ENCODE measurements at regions not wholly inside any gene's neighbourhood (a gene's known extent, or its start where the extent isn't known, plus 50 kb on each side); places are given as distances from the start of the nearest gene placed in this dataset.

DNA sequence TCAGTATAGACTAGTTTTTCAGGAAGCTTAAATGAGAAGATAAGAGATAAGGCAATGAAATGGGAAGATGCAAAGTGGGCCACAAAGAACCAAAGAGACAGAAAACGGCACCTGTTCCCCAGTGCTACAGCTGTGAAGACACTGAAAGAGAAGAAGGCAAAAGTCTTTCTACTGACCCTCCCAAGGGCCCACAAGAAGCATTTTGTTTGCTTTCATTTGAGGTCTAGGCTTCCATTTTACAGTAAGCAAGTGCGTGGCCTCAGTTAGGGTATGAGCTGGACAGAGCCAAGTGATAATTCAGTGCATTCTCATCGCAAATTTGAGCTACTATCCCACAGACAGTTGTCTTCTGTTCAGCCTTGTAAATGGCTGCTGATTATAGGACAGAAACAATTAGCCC, 53.4 kb upstream of the STK17B start:
- DNase-seq (ENCODE audit: low read depth in 3 of 3, low spot score in 2 of 3), result no peak

DNA sequence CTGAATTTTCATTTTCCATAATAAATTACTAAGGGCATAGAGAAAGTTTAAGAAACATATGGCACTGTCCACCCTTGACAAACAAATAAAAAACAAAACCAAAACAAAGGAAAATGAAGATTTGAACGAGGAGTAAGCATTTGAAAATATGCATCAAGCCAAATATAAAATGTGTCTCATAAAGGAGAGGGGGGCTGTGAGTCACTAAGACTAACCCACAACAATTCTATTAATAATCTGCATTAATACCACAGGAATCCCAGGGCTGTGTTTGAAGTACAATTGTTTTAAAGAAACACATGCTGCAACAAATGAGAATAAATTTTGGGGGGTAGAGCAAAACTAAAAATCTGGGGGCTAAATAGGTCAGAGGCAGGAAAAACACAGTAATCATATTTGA, 53.8 kb upstream of the STK17B start:
- DNase-seq (ENCODE audit: low read depth in 3 of 3, low spot score in 2 of 3), result no peak

DNA sequence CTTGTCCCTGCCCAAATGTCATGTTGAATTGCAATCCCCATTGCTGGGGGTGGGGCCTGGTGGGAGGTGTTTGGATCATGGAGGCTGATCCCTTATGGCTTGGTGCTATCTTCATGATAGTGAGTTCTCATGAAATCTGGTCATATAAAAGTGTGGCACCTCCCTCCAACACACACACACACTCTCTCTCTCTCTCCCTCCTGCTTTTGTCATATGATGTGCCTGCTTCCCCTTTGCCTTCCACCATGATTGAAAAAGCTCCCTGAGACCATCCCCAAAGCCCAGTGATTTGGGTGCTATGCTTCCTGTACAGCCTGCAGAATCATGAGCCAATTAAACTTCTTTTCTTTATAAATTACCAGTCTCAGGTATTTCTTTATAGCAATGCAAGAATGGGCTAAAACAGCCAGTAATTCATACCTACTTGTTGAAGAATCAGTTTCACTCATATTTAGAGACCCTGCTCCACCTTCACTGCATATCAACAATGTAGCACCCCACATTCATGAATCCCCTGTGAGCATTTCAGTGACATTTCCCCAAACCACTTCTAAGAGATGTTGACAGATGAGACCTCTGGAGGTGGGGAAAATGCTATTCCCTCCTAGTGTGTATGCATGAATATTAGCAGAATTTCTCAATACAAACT, 54.8 kb upstream of the STK17B start:
- DNase-seq (ENCODE audit: low read depth in 3 of 3, low spot score in 2 of 3), result no peak

DNA sequence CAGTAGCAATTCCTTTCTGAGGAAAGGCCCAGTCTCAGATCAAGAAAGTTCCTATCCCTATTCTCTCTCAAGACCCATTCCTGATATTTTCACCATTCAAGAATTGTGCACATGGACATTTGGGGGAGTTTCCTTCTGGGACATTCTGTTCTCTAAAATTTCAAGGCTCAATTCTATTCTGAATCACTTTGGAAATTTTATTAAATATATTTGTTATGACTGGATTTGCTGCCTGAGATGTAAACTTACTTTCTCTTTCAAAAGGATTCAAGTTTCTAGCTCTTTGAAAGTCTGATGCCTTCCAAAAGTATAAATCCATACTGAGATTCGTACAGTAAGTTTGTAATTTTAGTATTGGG, 55.3 kb upstream of the STK17B start:
- DNase-seq (ENCODE audit: low read depth in 3 of 3, low spot score in 2 of 3), result no peak

DNA sequence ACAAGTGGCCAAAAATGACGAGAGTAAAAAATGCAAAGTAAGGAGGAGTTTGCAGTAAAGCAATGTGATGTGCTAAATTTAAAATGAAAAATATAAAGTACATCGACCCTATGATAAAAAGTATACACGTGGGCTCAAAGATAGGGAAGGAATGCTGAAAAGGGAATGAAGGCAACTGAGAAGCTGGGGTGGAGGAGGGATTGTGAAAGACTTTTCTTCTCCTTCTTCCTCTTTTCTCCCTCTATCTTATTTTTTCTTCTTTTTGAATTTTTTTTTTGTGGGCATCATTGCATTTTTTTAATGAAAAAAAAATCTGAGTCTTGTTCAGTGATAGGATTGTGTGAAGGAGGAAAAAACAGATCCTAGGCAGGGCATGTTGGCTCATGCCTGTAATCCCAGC, 57.6 kb upstream of the STK17B start:
- DNase-seq (ENCODE audit: low read depth in 3 of 3, low spot score in 2 of 3), result no peak

DNA sequence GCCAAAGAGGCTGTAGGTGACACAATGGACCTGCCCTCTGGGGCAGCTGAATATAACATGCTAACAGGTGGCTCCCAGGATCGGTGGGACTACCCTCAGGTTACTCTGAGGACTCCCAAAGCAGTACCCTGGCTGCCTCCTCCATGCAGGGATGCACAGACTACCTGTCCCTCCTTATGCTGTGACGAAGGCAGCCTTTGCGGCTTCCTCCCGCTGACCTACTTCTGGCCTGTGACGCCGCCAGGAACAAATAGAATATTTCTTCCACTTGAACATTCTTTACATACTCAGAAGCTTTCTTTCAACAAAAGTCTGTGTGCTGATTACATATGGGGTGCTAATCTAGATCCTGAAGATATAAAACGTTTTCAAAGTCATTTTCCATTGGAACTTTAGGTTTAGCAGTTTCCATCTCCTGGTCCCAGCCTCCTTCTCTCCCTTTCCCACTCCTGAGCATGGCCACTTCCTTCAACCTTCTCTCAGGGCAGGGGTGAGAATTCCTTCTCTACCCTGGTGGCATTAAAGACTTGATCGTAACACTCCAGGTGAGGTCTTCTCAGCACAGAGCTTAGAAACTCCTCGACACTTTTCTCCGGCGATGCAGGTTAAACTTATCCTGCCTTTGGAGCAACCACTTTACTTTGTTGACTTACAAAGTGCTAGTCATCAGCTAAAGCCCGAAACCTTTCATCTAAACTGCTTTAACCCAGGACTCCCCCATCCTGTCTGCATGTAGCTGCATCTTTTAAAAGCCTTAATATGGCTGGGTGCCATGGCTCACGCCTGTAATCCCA, 58.9 kb upstream of the STK17B start:
- no peak for DNase-seq (ENCODE audit: low read depth in 3 of 3, low spot score in 2 of 3)

DNA sequence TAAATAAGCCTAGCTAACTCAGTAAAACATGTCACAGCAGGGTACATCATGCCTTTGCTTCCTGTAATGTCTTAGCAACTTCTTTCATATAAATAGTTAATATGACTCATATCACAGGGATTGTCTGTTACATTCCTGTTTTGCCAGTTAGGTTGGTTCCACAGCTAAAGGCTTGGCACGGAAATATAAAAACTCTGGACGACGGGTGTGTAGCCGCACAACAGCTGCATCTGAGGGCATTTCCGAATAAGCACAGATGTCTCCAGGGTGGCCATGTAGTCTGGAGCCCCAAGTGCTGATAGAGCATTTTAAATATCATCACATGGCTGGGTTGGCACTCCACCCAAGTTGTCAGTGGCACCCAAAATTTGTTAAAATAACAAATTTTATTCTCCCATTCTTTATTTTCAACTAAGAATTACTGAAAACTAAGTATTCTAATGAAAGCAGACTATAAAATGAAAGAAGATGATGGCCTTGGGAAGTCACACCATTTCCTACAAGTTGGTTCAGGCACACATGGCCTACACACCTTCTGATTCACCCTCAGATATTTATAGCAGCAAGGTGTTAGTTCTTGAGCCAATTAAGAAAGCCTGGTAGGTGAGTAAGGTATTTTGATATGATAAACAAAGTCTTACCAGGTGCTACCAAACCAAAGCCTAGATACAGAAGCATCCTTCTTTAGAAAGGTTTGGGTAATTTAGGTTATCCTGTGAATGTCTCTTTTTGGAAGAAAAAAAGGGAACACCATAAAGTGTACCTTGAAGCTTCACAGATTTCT, 61.8 kb upstream of the STK17B start:
- no peak for DNase-seq (ENCODE audit: low read depth in 3 of 3, low spot score in 2 of 3)

DNA sequence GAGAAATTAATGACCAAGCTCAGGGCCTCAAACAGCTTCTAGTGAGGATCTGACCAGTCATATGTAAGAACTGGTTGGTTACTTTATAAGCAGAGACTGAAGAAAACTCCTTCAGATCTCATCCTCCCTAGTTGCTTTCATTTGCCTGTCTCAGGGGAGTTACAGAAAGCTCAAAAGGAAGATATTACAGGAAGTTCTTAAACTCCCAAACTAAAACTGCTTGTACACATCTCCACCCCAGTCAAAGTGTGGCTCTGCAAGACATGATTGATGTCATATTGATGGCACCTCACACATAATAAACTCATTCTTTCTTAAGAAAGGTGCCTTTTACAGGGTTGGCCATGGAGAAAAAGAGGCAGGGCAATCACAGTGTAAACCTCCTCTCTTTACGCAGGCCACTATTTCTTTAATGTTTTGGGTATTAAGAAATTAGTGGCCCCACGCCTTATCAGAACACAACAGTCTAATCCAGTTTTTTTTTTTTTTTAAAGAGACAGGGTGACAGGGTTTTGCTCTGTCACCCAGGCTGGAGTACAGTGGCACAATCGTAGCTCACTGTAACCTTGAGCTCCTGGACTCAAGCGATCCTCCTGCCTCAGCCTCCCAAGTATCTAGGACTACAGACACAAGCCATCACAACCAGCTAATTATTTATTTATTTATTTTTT, 62.6 kb upstream of the STK17B start:
- DNase-seq (ENCODE audit: low read depth in 3 of 3, low spot score in 2 of 3), result no peak

DNA sequence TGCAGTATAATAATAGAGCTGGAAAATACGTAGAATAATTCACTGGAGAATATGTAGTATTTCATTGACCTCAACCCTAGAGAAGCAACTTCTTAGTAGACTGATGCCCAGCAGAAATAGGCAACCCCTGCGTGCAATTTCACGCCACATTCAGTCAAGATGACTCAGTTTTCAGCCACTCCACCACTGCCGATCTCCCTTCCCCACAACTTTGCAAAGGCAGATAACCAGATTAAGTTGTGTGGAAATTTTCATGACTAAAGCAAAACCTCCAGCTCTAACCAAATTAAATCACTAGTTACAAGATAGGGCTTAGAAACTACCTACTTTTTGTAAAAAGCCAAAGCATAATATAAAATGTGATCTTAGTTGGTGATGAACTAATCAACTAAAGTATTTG, 63.3 kb upstream of the STK17B start:
- DNase-seq (ENCODE audit: low read depth in 3 of 3, low spot score in 2 of 3), result no peak

DNA sequence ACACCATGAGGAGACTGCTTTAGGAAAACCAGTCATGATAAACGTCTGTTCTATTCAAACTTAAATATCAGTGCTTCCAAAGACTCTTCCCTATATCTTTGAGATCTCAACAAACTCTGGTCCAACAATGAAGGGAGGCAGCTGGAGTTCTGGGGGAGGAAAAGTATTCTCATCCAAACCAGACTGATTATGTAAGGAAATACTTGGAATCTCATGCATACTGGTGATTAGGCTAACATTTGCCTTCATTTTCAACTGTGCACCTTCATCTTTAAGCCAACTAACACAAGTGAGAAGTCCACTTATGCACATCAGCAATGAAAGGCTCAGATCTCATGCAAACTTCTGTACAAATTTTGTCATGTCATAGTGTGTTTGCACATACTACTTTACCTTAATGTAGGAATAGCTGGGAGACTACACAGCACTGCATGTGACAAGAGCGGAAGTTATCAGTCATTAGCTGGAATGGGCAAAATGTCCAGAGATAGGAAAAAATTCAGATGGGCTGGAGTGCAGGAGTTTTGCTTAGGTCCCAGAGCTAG, 67.5 kb upstream of the STK17B start:
- no peak for DNase-seq (ENCODE audit: low read depth in 3 of 3, low spot score in 2 of 3)

DNA sequence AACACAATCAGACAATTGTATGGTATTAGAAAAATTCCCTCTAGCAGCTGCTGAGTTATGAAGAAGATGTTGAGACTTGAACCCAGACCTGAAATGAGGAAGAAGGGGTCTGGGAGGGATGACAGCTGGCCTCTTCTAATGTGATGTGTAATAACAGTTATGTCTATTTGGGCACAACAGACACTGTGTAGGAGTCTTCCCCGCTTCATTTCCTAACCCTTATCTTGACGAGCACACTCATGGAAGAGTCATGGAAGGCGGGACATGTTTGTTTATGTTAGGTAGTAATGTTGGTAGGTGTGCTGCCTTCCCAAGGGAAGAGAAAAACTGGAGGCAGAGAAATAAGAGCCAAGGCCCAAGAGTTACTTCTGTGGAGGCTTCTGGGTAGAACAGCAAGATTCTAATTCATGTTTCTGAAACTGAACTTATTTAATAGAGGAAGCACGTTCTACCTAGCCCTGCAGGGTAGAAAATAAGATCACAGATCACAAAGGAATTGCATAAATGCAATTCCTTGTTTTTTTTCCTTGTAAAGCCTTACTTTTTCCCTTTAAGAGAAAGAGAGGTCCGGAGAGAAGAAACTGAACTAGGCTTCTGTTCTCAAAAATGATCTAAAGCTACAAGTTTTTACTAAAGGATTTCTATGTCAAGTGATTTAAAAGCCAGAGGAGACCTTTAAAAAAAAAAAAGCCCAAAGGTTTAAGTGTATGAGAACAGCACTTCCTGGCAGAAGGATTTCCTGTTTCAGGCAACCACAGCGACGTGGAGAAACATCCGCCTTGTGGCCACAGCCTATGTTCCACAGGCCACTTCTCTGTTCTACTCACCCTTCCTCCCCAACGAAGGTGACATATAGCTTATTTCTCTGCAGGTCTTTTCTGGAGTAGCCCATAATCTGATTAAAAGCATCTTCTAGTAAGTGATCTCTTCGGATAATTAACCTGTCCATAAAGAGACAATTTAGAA, 68.5 kb upstream of the STK17B start:
- DNase-seq (ENCODE audit: low read depth in 3 of 3, low spot score in 2 of 3), result peak in 1 of 3 donors; percentile 1

DNA sequence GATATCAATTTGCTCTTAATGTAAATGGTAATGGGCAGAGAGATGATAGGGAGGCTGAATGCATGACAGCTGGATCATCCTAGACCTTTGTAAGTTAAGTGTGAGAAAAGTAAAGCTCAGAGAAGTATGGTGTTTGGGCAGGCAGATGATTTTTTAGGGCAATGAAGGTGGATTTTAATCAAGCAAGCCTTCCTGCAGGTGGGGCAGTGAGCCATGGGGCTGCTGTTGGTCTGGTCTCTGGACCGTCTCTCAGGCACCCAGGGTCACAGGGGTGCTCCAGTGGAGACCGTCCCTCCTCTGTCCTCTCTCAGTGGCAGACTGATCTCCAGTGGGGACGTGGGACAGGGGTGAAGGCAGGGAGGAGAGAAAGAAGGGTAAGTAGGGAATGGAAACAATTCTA, 69.8 kb upstream of the STK17B start:
- DNase-seq (ENCODE audit: low read depth in 3 of 3, low spot score in 2 of 3), result no peak

DNA sequence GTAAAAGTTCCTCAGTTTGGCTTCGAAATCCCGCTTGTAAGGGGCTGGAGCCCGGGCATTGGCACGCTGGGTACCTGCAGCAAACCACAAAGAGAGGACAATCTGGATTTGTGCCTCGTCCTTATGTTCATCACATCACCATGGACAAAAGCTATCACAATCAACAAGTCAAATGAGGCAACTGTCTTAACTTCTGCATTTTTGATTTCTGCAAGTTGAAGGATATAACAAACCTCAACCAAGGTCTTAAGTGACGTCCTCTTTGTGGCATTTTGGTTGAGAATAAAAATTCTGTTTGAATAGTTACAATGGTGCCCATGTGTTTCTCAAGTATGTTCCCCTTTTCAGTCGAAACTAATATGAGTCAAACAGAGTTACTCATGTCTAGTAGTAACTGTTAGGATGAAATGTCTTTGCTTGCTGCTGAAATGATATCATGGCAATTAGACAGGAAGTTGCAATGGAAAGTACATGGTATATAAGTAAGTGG, 70.8 kb upstream of the STK17B start:
- DNase-seq (ENCODE audit: low read depth in 3 of 3, low spot score in 2 of 3), result no peak

DNA sequence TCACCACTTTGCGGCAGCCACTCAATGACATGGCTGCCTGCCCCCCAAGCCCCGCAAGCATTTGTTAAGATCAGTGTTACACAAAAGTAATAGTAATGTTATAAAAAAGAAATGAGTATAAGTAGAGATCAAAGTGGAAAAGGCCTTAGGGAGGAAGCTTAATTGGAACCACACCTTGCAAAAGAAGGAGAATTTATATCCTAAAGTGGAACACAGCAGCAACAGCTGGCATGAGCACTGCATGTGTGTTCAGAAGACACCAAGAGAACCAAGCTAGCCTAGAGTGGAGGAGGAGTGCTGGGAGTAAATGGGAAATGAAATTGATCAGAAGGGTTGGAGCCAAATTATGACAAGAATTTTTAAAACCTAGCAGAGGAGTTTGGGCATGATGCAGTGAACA, 73.1 kb upstream of the STK17B start:
- no peak for DNase-seq (ENCODE audit: low read depth in 3 of 3, low spot score in 2 of 3)

DNA sequence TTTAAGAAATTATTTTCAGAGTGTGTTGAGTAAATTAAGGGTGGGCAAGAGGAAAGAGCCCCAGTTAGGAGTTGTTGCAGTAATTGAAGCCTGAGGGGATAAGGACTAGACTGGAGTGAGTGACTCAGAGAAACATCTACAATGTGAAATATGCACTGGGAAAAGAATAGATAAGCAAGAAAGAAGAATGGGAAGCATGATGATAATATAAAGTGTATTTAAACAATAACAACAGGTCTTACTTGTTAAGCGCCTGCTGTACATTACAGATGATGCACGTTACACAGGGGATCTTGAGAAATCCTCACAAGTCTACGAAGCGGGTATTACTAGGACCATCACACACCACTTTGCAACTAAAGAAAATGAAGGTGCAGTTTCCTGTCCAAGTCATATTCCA, 73.6 kb upstream of the STK17B start:
- no peak for DNase-seq (ENCODE audit: low read depth in 3 of 3, low spot score in 2 of 3)

DNA sequence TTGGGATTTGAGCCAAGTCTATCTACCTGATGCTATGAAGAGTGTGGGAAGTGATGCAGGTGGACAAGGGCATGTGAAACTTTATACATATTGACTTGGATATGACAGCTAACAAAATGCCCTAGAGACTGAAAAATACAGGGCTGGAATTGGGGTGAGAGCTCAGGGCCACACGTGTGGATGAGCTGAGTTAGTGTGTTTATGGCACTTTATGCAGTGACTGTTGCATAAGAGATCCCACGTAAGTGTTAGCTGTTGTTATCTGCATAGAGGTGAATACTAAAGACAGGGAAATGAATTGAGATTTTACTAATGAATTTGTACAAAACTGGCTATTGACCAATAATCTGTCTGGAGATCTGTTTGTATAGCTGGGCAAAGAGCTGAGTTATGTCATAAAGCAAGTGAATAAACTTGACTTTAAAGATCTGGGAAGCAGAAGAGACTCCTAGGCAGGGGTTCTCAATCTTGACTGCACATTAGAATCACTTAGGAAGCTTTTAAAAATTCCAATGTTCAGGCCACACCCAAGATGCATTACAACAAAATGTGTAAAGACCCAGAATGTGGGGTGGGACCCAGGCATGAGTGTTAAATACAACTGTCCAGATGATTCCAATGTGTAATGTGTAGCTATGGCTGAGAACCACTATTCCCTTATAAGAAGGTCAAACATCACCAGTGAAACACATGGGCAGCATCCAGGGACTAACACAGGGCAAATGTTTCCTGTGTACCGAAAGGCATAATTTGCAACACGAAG, 74.2 kb upstream of the STK17B start:
- DNase-seq (ENCODE audit: low read depth in 3 of 3, low spot score in 2 of 3), result no peak

DNA sequence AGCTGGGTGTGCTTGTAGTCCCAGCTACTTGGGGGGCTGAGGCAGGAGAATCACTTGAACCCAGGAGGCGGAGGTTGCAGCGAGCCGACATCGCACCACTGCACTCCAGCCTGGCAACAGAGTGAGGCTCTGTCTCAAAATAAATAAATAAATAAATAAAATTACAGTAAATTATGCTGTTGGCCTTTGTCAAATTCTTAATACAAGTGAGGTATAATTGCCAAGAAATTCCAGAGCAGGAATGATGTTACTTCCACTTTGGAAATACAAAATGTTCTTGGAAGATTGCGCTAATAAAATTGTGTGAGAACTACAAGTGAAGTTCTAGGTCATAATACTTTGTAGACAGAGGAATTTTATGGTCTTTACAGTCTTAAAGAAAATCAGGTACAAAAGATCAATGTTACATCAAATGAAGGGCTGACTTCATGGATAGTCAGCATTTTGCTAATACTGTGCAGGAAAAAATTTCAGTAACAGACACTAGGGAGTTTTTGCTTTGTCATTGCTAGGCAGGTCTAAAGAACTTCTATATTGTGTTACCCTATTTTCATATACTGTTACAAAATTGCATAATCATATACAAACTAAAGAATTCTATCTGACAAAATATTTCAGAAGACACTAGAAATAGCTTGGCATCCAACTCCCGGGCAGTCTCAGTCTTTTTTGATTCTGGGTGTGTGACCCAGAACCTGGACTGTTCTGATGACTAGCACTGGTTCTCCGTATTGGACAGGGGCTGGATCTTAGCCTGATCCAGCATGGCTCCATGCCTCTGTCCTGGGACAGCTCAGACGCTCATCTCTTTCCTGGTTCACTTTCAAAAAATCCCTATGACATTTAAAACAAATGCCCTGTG, 76.0 kb upstream of the STK17B start:
- no peak for DNase-seq (ENCODE audit: low read depth in 3 of 3, low spot score in 2 of 3)

DNA sequence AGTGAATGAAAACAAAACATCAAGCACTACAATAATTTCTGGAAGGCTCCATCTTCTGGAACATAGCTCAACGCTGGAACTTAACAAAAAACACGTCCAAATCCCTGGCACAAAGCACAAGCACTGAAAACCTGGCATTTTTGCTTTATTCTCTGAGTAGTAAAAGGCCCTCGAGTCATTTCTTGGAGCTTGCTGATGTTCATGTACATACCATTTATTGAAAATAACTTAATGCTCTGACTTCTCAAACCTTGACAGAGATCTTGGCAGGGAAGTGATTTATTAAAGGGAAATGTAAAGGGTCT, 76.5 kb upstream of the STK17B start:
- DNase-seq (ENCODE audit: low read depth in 3 of 3, low spot score in 2 of 3), result no peak
